ENCODE measurements at regions not wholly inside any gene's neighbourhood (a gene's known extent, or its start where the extent isn't known, plus 50 kb on each side); places are given as distances from the start of the nearest gene placed in this dataset.
"Not testable (repeated sequence)": the region's sequence is repeated elsewhere in the genome, so short reads cannot be mapped to it uniquely, and the experiment has no call there.

- DNase-seq (ENCODE audit: low read depth, low spot score) = no peak
- H3K4me3 ChIP-seq (ENCODE audit: low read depth, low read length) = no peak overlapping the region
- TF ChIP-seq CTCF (IDR thresholded peaks at IDR 0.05; ENCODE audit: low read depth, low read length) = no peak
- in situ Hi-C loops (cut with HindIII; ENCODE audit: low sequenced_read_pairs) = no loop called here
Observed at GRCh38 chr10:87603196-87603595, 56.5 kb upstream of the PAPSS2 start.

- in situ Hi-C loops (cut with HindIII; ENCODE audit: low sequenced_read_pairs) = no loop called here
- TF ChIP-seq CTCF (IDR thresholded peaks at IDR 0.05; ENCODE audit: low read depth, low read length) = no peak
- H3K4me3 ChIP-seq (ENCODE audit: low read depth, low read length) = no peak overlapping the region
- DNase-seq (ENCODE audit: low read depth, low spot score) = no peak
Observed at GRCh38 chr10:87603769-87604168, 55.9 kb upstream of the PAPSS2 start.

- in situ Hi-C loops (cut with HindIII; ENCODE audit: low sequenced_read_pairs) = no loop called here
- TF ChIP-seq CTCF (IDR thresholded peaks at IDR 0.05; ENCODE audit: low read depth, low read length) = no peak
- peak; percentile 57 for DNase-seq (ENCODE audit: low read depth, low spot score)
- no peak overlapping the region for H3K4me3 ChIP-seq (ENCODE audit: low read depth, low read length)
Observed at GRCh38 chr10:87605628-87606251, 53.9 kb upstream of the PAPSS2 start.

GRCh38 chr10:87608756-87609155, 50.9 kb upstream of the PAPSS2 start:
- H3K4me3 ChIP-seq (ENCODE audit: low read depth, low read length) = no peak overlapping the region
- in situ Hi-C loops (cut with HindIII; ENCODE audit: low sequenced_read_pairs) = no loop called here
- no peak for TF ChIP-seq CTCF (IDR thresholded peaks at IDR 0.05; ENCODE audit: low read depth, low read length)
- DNase-seq (ENCODE audit: low read depth, low spot score) = no peak

- DNase-seq (ENCODE audit: low read depth, low spot score); in situ Hi-C loops (cut with HindIII; ENCODE audit: low sequenced_read_pairs); H3K4me3 ChIP-seq (ENCODE audit: low read depth, low read length): not testable (repeated sequence)
Observed at GRCh38 chr10:87609563-87609962, 50.1 kb upstream of the PAPSS2 start.

All from astrocyte of the spinal cord (primary cell).